HG03521 (cell line): ENCODE measurements at regions not wholly inside any gene's neighbourhood (a gene's known extent, or its start where the extent isn't known, plus 50 kb on each side); places are given as distances from the start of the nearest gene placed in this dataset.

Experiments used
- ATAC-seq: cut with Tn5 transposase; IDR thresholded peaks from one replicate; pipeline ENCODE4 v1.9.1; 2021; ENCODE audit warnings: mild to moderate bottlenecking, moderate library complexity; ENCODE audit not compliant: unreplicated experiment

DNA sequence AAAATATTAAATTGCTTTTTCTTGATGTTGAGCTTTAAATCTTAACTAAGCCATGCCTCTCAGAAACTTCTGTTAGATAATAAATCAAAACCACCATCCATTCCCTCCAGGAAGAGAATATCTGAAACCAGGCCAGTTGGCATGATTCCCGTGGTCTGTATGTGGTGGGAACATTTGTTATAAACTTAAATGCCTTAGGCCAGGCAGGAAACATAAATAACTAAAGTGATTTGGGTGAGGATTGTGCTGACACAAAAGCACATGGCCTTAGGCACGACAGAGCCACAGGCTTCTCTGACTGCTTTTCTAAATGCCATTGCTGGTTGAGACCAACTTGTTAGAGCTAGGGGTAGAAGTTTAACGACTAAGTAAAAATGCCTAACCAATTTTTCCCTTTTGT, 255.9 kb downstream of the GABRG2 start:
- ATAC-seq, result no peak

DNA sequence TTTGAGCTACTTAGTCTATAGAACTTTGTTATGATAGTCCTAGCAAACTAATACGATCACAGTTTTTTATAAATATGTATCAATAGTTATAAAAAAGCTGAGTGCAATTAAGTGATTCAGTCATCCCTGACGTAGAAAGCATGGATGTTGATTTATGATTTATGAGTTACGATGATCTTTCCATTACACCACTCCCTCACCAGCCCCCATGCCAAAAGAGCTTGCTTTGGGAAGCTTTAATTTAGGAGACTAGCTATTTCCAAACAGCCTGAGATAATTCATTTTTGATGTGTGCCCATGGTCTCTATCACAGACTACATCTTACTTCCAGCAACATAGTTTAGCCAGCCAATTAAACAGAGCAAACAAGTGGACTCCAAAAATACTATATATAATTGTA, 256.8 kb downstream of the GABRG2 start:
- no peak for ATAC-seq

DNA sequence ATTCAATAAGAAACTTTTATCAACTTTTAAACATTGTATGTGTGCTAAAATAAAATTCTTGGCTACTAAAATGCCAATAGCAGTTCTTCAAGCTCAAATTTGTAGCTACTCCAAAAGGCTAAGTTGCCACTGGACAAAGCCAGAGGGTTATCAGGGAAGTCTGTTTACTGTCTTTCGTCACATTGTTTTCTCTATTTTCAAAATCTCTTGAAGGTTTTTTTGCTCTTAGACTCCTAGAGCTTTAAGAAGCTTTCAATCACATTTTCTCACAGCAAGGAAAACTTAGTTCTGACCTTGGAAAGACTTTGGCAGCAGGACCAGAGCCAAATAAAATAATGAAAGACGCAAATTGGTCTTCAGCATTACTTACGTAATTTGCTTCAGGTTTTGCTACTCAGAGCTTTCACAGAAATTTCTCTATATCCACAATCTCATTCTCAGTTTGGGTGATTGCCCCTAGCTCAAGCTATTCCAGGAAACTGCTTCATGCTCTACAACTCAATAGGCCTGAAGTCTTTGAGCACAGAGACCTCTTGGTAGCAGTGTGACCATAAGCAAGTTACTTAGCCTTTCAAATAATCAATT, 257.7 kb downstream of the GABRG2 start:
- no peak for ATAC-seq

DNA sequence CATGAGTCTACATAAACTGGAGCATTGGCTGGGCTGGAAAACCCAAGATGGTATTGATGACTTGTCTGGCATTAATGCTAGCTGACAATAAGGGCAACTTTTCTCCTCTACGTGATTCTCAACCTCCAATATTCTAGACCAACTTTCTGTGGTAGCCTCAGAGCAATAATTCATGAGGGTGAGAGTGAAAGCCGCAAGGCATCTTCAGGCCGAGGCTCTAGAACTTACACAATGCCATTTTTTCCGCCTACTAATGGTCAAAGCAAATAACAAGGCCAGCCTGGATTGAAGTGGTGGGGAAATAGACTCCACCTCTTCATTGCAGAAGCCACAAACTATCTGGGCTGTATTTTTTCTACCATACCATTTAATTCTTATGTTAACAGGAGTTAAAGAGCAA, 267.4 kb downstream of the GABRG2 start:
- ATAC-seq, result no peak

DNA sequence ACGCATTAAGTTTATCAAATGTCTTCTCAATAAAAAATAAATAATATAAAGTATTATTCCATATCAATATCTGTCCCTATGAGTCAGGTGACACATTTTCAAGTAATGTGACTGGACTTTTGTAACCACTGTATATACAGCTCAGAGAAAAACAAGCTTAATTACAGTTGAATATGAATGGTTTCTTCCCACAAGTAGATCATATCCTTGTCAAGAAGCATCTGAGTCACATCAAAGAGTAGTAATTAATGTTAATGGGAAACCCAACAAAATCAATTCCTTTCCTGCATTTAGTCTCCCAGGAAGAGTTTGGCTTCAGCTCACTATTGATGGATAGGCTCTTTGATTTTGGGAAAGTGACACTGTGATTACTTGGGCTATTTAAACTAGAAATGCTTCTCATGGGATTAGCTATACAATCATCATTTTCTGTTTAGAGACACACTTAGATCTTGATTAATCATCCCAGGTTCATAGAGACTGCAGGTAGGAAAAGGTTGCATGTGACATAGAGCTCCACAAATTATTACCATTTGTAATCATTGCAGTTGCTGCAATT, 292.9 kb downstream of the GABRG2 start:
- ATAC-seq, result no peak

DNA sequence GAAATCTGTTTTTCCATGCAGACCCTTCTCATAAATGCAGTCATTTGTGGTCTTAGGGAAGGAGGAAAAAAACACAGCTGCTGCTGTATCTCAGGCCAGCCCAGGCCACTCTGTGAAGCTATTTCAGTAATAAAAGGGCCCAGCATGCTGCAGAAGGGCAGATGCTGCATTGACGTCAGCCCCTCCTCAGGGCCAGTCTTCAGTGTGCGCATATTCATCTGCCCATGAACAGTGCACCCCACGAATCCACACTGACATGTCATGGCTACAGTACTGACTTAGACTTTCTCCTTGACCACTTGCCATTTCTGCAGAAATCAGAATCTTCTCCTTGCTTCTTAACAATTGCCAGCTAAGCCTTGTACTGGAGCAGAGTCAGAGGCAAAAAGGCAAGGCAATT, 304.7 kb downstream of the GABRG2 start:
- ATAC-seq, result no peak

DNA sequence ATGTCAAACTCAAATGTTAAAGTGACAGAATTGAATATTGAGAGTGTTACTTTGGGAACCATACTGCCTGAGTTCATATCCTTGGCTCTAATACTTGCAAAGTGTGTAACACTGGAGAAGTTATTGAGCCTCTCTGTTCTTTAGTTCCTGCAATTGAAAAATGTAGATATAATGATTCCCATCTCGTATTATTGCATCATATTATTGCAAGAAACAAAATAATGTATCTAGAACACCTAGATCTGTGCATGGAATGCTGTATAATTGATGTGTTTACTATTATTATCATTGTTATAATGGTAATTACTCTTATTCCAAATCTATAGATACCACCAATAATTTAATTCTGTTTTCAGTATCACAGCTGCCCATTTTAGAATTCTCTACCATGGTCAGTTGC, 310.3 kb downstream of the GABRG2 start:
- no peak for ATAC-seq

DNA sequence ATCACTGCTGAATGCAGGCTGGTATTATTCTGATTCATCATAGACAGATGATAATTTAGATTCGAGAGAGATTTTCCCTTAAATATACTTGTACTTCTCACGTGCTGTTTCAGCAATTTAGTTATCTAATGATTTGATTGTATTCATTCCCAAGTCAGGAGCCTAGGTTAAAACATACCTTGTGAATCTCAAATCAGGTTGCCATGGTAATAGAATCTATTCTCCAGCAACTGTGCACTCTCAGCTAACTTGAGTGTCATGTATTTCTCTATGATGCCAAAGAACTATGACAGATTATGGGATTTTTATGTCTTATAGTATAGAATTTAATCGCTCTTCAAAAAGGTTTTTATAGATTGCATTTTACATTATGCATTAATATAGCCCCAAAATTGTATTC, 315.3 kb downstream of the GABRG2 start:
- ATAC-seq, result no peak

DNA sequence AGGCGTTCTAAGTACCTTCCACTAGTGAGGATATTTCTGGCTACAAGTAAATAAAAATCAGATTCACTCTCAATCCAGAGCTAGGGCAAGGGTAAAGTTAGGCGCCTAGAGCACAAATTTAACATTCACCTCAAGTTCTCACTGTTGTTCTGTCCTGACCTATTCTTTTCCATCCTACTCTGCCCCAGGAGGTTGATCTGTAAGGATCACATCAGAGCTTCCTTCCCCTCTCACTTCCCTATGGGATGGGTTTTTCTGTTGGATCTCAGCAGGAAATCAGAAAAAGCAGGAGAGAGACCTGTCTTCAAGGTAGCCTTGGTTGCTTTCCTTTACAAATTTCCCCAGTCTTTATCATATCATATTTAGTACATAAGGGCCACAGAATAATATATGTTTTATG, 316.7 kb downstream of the GABRG2 start:
- ATAC-seq, result no peak

DNA sequence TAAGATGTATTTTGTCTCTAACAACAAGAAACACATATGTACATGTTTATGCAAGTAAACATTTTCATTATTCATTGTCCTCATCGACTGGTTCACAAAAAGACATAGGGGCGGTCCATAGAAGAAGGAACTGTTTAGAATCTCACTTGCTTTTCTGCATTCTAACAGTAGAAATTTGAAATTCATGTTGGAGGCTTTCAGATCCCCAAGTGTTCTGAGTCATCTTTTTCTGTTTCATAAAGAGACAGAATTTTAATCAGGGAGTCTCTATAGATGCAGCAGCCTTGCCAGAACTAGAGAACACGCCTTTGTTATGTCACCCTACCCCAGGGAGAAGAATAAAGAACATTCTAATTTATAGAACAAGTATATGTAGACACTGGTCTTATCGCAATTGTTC, 324.3 kb downstream of the GABRG2 start:
- ATAC-seq, result no peak

DNA sequence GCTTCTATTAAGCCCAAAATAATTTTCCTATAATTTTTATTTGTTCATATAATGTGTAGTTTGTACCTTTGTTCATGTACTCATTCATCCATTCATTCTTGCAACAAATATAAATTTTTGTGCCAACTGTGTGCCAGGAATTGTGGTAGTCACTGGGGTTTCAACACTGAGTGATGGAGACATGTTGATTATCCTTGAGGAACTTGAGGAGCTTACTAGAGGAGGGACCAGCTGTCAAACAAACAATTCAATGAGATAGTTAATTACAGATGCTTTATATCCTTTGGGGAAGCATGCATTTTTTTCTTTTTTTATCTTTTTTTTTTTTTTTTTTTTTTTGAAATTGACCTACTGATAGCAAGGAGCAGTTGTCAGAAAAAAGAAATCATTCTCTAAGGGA, 324.8 kb downstream of the GABRG2 start:
- no peak for ATAC-seq

DNA sequence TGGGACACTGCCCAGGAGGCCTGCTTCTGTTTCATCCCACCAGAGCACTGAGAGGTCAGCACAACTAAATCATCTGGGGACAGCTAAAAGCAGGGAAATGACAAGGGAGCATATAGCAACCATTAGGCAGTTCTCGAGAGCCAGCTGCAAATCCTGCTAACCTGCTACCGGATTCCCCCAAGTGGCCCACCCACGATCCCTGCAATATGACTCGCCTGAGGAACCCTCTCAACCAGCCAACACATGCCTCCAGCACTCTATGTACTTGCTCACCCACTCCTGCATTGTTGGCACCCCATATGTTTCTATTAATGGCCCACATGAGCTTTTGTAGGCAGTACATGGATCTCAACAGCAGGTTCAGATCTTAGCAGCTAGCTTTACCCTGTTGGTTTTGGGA, 326.0 kb downstream of the GABRG2 start:
- no peak for ATAC-seq

DNA sequence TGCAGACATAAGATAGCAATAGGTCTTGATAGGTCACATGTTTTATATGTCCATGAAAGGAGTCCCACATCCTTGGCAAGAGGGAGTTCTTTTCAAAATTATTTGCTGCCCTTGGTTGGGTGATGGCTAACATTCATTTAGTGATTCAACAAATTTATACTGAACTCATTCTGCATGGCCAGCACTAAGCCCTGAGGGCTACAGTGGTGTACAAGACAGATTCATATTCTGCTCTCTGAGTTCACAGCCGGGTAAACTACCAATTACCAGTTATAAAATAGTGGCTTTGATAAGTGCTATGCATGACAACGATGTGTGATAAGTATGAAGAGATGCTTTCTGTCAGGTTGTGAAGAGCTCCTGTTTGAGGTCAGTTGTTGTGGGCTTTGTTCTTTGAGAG, 340.0 kb downstream of the GABRG2 start:
- ATAC-seq, result no peak

DNA sequence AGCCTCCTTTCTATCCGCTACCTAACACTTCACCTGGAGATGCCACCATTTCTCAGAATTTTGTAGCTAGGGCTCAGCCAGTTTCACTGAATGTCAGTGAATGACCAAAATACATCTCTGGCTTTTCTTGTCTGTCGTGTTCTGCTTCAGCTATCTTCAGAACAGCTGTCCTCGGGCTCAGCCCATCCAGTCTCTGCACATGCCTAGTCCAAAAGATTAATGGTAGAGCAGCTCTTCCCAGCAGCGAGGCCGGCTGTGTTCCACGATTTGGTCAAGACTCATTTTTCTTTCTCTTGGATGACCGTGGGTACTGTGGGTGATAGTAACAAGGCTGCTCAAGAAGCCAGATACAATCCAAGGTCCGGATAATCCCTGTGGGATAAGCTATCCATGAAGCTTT, 342.8 kb downstream of the GABRG2 start:
- no peak for ATAC-seq

DNA sequence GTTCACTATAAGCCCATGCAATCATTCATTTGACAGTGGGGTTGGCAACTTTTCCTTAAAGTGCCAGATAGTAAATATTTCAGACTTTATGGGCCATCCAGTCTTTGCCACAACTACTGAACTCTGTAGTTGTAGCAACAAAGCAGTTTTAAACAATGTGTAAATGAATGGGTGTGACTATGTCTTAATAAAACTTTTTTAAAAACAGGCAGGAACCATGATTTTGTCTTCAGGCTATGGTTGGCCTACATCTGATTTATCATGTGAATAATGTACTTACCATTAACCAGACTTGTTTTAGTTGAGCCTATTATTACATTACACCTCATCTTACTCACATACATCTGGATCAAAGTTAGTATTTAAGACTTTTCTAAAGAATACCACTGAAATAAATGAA, 361.6 kb downstream of the GABRG2 start:
- ATAC-seq, result no peak

DNA sequence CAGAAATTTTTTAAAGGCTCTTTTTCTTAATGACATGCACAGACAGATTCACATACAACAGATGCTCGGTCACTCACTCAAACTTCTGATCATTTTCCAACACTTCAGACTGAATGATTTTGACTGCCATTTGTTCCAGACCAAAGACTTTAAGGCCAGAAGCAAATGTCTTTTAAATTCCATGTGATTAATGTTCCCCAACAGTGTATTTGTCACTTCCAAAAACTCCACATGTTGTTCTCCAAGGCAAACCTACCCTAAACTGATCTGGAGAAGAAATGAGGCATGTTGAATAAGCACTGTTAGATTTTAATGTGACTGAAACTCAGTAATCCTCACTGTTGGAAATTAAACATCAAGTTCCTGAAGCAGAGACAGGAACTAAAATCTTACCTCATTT, 366.7 kb downstream of the GABRG2 start:
- ATAC-seq, result no peak

DNA sequence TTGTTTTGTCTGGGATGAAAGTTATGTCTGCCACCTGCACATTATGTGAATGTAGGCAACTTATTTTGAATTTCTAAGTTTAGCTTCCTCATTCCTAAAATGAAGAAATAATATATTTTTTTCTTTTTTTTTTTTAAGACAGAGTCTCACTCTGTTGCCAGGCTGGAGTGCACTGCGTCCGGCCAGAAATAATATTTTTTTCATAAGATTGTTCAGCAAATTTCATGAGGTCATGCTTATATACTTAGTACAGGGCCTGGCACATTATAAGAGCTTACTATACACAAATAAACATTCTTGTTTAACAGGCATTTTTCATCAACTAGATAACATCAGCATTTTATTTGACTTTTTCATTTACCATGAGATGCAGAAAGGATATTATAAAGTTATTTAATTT, 368.5 kb downstream of the GABRG2 start:
- no peak for ATAC-seq

DNA sequence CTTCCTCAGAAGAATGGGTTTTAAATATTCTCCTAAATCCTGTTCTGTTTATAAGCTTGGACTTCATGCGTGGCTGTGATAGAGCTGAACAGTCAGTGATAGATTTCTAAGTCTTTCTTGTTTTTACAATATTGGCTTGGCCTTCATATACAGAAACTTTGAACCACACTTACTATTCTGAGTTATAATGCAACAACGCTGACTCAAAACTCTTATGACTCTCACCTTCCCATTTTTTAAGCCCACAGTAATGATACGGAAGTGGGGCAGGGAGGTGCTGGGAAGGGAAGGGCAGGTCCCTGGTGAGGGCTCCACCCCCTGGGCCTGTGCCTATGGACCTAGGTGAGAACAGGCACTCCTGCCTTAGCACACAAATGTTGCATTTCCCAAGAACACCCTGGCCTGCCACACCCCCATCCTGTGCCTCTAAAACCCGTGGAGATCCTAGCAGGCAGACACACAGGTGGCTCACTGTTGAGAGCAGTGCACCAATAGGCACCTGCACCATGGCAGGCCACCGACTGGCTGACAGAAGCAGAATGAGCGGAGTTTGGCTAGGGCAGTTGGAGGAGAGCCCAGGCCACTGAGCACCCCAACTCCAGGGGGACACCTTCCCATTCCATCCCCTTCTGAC, 376.7 kb downstream of the GABRG2 start:
- ATAC-seq, result no peak

DNA sequence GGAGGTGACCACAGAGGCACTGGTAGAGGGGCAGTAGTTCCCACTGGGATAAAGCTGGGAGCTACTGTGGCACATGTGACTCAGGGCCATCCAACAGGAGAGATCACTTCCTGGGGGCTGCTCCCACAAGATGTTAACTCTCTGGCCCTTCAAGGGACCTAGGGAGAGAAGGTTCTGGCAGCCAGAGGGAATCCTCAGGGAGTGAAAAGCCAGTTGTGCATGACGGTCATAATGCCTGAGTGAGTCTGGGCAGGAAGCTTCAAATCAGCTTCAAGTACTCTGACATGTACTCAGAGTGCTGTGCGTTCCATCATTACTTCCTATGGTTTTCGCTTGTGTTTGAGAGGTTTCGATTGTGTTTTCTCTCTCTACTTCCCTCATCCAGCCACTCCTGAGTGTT, 388.5 kb downstream of the GABRG2 start:
- no peak for ATAC-seq

DNA sequence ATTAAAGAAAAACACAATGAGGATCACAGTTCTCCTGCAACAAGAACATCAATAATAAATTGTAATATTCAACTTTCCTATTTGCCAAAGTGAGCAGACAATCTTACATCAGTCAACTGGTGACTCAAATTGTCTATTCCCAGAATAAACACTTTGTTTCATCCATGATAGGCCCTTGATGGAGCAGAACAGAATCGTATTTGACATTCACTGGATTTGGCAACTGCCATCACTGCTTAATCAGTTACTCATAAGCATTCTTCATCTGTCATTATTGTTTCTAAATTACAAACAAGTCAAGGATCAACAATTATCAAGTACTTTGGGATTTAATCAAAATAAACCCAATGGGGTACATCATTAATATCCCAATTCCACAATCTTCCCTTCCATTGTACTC, 398.4 kb downstream of the GABRG2 start:
- no peak for ATAC-seq

DNA sequence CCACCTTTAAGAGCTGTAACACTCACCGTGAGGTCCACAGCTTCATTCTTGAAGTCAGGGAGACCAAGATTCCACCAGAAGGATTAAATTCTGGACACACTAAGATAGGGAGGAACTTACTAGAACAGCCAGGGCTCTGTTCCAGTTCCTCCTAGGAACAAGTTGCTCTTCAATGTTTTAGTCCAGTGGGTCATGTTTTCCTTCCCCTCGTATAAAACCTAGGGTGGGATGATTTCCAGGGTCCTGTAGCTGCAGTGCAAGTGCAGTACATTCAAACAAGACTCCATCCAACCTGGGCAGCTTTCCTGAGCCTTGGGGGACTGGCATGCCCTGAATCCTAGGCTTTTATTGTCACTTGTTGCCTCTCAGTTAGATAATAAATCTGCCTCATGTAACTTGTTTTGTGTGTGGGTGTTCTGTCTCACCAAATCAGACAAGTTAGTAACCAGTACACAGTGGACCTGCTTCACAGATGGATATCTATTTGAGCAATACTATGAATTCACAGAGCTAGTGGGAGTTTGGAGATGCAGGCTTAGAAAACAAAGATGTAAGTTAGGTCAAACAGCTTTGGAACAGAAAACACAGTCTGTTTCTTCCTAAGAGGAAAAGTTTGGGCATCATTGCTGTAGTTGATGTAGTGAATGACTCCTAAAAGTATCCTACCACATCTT, 405.6 kb downstream of the GABRG2 start:
- ATAC-seq, result no peak

DNA sequence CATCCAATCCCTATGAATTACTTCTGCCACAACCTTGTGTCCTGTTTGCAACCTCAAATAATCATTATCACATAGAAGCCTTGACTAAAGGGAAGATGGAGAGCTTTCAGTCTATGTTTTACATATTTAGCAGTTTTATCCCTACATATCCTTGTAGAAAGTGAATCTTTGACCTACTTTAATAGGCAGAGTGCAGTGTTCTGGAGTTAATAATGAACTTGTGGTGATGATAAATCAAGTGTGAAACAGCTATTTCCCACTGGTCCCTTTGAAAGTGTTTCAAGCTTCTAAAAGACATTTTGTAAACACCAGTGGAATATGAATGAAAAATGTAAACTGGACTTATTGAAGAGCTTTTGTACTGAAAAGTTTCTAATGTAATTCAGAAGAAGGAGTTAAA, 406.7 kb downstream of the GABRG2 start:
- no peak for ATAC-seq
